Left lobe of liver (tissue), 2 donors: ENCODE measurements at regions not wholly inside any gene's neighbourhood (a gene's known extent, or its start where the extent isn't known, plus 50 kb on each side); places are given as distances from the start of the nearest gene placed in this dataset.

Source experiments
- ATAC-seq: fragments of 200-7000 bp; cut with Tn5 transposase; one replicate; pipeline ENCODE4 v1.9.1; 2020; ENCODE audit warnings: mild to moderate bottlenecking, moderate library complexity
- DNase-seq: peaks from one replicate; pipeline ENCODE4 v3.0.0-alpha.2; 2020; ENCODE audit warnings: low spot score
- donor health status: DM: no; HTN: no; CAD: no; lungs with moderate emphysema.
- donor health status: DM: no; HTN: yes; CAD: no.

- DNase-seq (no peak), ATAC-seq (no peak)
Observed at GRCh38 chr20:46840054-46840729, 54.5 kb upstream of the EYA2 start.
